Smooth muscle cell (in vitro differentiated cells): ENCODE measurements at regions not wholly inside any gene's neighbourhood (a gene's known extent, or its start where the extent isn't known, plus 50 kb on each side); places are given as distances from the start of the nearest gene placed in this dataset.
A peak's percentile ranks its signal among the peaks of the same experiment; 100 is the strongest.
"Not testable (repeated sequence)": the region's sequence is repeated elsewhere in the genome, so short reads cannot be mapped to it uniquely, and the experiment has no call there.

Experiments
- DNase-seq: peaks from one replicate; lab custom pipeline; 2025; ENCODE audit not compliant: unreplicated experiment; lab: John Stamatoyannopoulos, UW
- H2AFZ ChIP-seq: fragments of 200-600 bp; sonication (generic); 2 replicates; pipeline ENCODE4 v1.6.0; 2016; ENCODE audit warnings: antibody characterized with exemption, low read depth, mild to moderate bottlenecking
- H3F3A ChIP-seq: fragments of 200-600 bp; sonication (generic); 2 replicates; pipeline ENCODE4 v1.6.0; 2017; ENCODE audit warnings: antibody characterized with exemption, low read depth
- H3K27ac ChIP-seq: fragments of 200-600 bp; sonication (generic); 2 replicates; pipeline ENCODE4 v1.5.1; 2016; ENCODE audit warnings: low read depth, mild to moderate bottlenecking
- H3K27me3 ChIP-seq: fragments of 200-600 bp; sonication (generic); 2 replicates; pipeline ENCODE4 v1.6.1; 2016; ENCODE audit warnings: low read depth, mild to moderate bottlenecking
- H3K36me3 ChIP-seq: fragments of 200-600 bp; sonication (generic); 2 replicates; pipeline ENCODE4 v1.5.1; 2016; ENCODE audit warnings: low read depth
- H3K4me1 ChIP-seq: fragments of 200-600 bp; sonication (generic); 2 replicates; pipeline ENCODE4 v1.5.1; 2016; ENCODE audit warnings: low read depth
- H3K4me2 ChIP-seq: fragments of 200-600 bp; sonication (generic); 2 replicates; pipeline ENCODE4 v1.6.0; 2016; ENCODE audit warnings: mild to moderate bottlenecking
- H3K4me3 ChIP-seq: fragments of 200-600 bp; sonication (generic); 2 replicates; pipeline ENCODE4 v1.5.1; 2016; ENCODE audit warnings: mild to moderate bottlenecking
- H3K79me2 ChIP-seq: fragments of 200-600 bp; sonication (generic); 2 replicates; pipeline ENCODE4 v1.6.0; 2016; ENCODE audit warnings: low read depth, mild to moderate bottlenecking
- H3K9ac ChIP-seq: fragments of 200-600 bp; sonication (generic); 2 replicates; pipeline ENCODE4 v1.6.0; 2016; ENCODE audit warnings: low read depth
- H3K9me3 ChIP-seq: fragments of 200-600 bp; sonication (generic); replicated peaks from 2 replicates; pipeline ENCODE4 v1.5.1; 2016; ENCODE audit warnings: low read depth
- H4K20me1 ChIP-seq: fragments of 200-600 bp; sonication (generic); 2 replicates; pipeline ENCODE4 v1.6.0; 2016; ENCODE audit warnings: low read depth
- CTCF ChIP-seq: fragments of 200-600 bp; sonication (generic); IDR thresholded peaks from 2 replicates; pipeline ENCODE4 v1.5.1; 2017; ENCODE audit warnings: borderline replicate concordance, mild to moderate bottlenecking, antibody characterized with exemption; ENCODE audit not compliant: insufficient read depth, poor library complexity, severe bottlenecking
- whole genome bisulfite sequencing: methylation state at CpG from one replicate; pipeline ENCODE4 v1.1.7; 2016; ENCODE audit warnings: low lambda C conversion rate; 5-methylcytosine and 5-hydroxymethylcytosine counted together

- Histone ChIP-seq H3K4me3 (no peak overlapping the region), H3K79me2 (no peaks in the 10 kb centered on the region), H3K9me3 (no peaks in the 10 kb centered on the region), H3K4me1 (no peaks in the 10 kb centered on the region), H3K9ac (no peak overlapping the region), H2AFZ (peak overlapping the region; percentile 27), H3K4me2 (peak overlapping the region; percentile 35), H3K27ac (peak overlapping the region; percentile 61), H4K20me1 (no peaks in the 10 kb centered on the region), H3K36me3 (no peaks in the 10 kb centered on the region), H3F3A (peaks cover 9% of the 10 kb centered on the region), H3K27me3 (no peaks in the 10 kb centered on the region)
- no peak for TF ChIP-seq CTCF
- no peak for DNase-seq
- WGBS = 11% methylated on average over 2 of the region's 2 CpGs
These were observed 235.5 kb upstream of the ACTBL2 start for GRCh38 chr5:57718155-57718554.

- no peak overlapping the region for H3K4me3 ChIP-seq
- H3K27ac ChIP-seq = peak overlapping the region; percentile 61
- no peaks in the 10 kb centered on the region for H4K20me1 ChIP-seq
- WGBS = 100% methylated on average over 4 of the region's 4 CpGs
- H3K27me3 ChIP-seq = no peaks in the 10 kb centered on the region
- peak overlapping the region; percentile 35 for H3K4me2 ChIP-seq
- no peak for TF ChIP-seq CTCF
- H2AFZ ChIP-seq = no peak overlapping the region
- peaks cover 9% of the 10 kb centered on the region for H3F3A ChIP-seq
- H3K36me3 ChIP-seq = no peaks in the 10 kb centered on the region
- DNase-seq = no peak
- H3K79me2 ChIP-seq = no peaks in the 10 kb centered on the region
- H3K9me3 ChIP-seq = no peaks in the 10 kb centered on the region
- H3K4me1 ChIP-seq = no peaks in the 10 kb centered on the region
- no peak overlapping the region for H3K9ac ChIP-seq
These were observed 234.9 kb upstream of the ACTBL2 start for GRCh38 chr5:57717555-57717954.

GRCh38 chr5:57716661-57717060, 234.1 kb upstream of the ACTBL2 start:
- H3K4me3 ChIP-seq = no peak overlapping the region
- no peak for TF ChIP-seq CTCF
- no peak overlapping the region for H3K27ac ChIP-seq
- H3K9me3 ChIP-seq = no peaks in the 10 kb centered on the region
- no peak for DNase-seq
- H2AFZ ChIP-seq = no peak overlapping the region
- H4K20me1 ChIP-seq = no peaks in the 10 kb centered on the region
- no peak overlapping the region for H3K9ac ChIP-seq
- H3K27me3 ChIP-seq = no peaks in the 10 kb centered on the region
- WGBS = 91% methylated on average over 3 of the region's 3 CpGs
- no peak overlapping the region for H3K4me2 ChIP-seq
- H3K36me3 ChIP-seq = no peaks in the 10 kb centered on the region
- peaks cover 15% of the 10 kb centered on the region for H3F3A ChIP-seq
- H3K4me1 ChIP-seq = no peaks in the 10 kb centered on the region
- no peaks in the 10 kb centered on the region for H3K79me2 ChIP-seq

- DNase-seq = no peak
- no peak overlapping the region for H3K27ac ChIP-seq
- H3K9ac ChIP-seq = no peak overlapping the region
- WGBS = 71% methylated on average over 2 of the region's 2 CpGs
- H3K9me3 ChIP-seq = no peaks in the 10 kb centered on the region
- H3F3A ChIP-seq = peaks cover 17% of the 10 kb centered on the region
- H3K27me3 ChIP-seq = no peaks in the 10 kb centered on the region
- no peak overlapping the region for H3K4me2 ChIP-seq
- no peaks in the 10 kb centered on the region for H3K79me2 ChIP-seq
- TF ChIP-seq CTCF = no peak
- H3K36me3 ChIP-seq = no peaks in the 10 kb centered on the region
- no peaks in the 10 kb centered on the region for H4K20me1 ChIP-seq
- H3K4me3 ChIP-seq = no peak overlapping the region
- no peak overlapping the region for H2AFZ ChIP-seq
- no peaks in the 10 kb centered on the region for H3K4me1 ChIP-seq
These were observed 232.7 kb upstream of the ACTBL2 start for GRCh38 chr5:57715296-57715695.

- not testable (repeated sequence) for H3K27ac ChIP-seq, H3K79me2 ChIP-seq, DNase-seq, H3K9ac ChIP-seq, H3K27me3 ChIP-seq, H3K36me3 ChIP-seq, H2AFZ ChIP-seq, H4K20me1 ChIP-seq, H3K4me3 ChIP-seq, H3K9me3 ChIP-seq, H3K4me1 ChIP-seq, H3K4me2 ChIP-seq
- 98% methylated on average over 3 of the region's 3 CpGs for WGBS
- peaks cover 15% of the 10 kb centered on the region for H3F3A ChIP-seq
These were observed 230.9 kb upstream of the ACTBL2 start for GRCh38 chr5:57713535-57713934.
